ENCODE measurements at regions not wholly inside any gene's neighbourhood (a gene's known extent, or its start where the extent isn't known, plus 50 kb on each side); places are given as distances from the start of the nearest gene placed in this dataset.

- TF ChIP-seq, protein P1, sequence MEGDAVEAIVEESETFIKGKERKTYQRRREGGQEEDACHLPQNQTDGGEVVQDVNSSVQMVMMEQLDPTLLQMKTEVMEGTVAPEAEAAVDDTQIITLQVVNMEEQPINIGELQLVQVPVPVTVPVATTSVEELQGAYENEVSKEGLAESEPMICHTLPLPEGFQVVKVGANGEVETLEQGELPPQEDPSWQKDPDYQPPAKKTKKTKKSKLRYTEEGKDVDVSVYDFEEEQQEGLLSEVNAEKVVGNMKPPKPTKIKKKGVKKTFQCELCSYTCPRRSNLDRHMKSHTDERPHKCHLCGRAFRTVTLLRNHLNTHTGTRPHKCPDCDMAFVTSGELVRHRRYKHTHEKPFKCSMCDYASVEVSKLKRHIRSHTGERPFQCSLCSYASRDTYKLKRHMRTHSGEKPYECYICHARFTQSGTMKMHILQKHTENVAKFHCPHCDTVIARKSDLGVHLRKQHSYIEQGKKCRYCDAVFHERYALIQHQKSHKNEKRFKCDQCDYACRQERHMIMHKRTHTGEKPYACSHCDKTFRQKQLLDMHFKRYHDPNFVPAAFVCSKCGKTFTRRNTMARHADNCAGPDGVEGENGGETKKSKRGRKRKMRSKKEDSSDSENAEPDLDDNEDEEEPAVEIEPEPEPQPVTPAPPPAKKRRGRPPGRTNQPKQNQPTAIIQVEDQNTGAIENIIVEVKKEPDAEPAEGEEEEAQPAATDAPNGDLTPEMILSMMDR (IDR thresholded peaks at IDR 0.05): no peak
- TF ChIP-seq POLR2A (IDR thresholded peaks at IDR 0.05): no peak
- TF ChIP-seq EP300 (IDR thresholded peaks at IDR 0.05): no peak
- no peak for TF ChIP-seq POLR2AphosphoS5 (IDR thresholded peaks at IDR 0.05)
Measured at GRCh38 chr4:66430856-66431255, 760.6 kb upstream of the EPHA5 start.
